AG10803 (cell line): ENCODE measurements at regions not wholly inside any gene's neighbourhood (a gene's known extent, or its start where the extent isn't known, plus 50 kb on each side); places are given as distances from the start of the nearest gene placed in this dataset.

Source experiments
- DNase-seq: peaks from one replicate; pipeline ENCODE4 v3.0.0; 2010; ENCODE audit warnings: low read depth
- H3K4me3 ChIP-seq: 2 replicates; pipeline ENCODE4 v1.5.1; 2011; ENCODE audit warnings: mild to moderate bottlenecking, low read length, control low read depth
- CTCF ChIP-seq: conservative IDR thresholded peaks from 2 replicates; pipeline ENCODE4 v1.5.1; 2011; ENCODE audit warnings: mild to moderate bottlenecking, low read length, control low read depth, inconsistent platforms

- DNase-seq, result no peak
- no peak overlapping the region for H3K4me3 ChIP-seq
- no peak for TF ChIP-seq CTCF
Observed at GRCh38 chr4:23943478-23943877, 53.6 kb upstream of the PPARGC1A start.

- DNase-seq, result no peak
- no peak overlapping the region for H3K4me3 ChIP-seq
- no peak for TF ChIP-seq CTCF
Observed at GRCh38 chr4:23942471-23942870, 52.6 kb upstream of the PPARGC1A start.
